Fibroblast of lung (primary cell): ENCODE measurements at regions not wholly inside any gene's neighbourhood (a gene's known extent, or its start where the extent isn't known, plus 50 kb on each side); places are given as distances from the start of the nearest gene placed in this dataset.

Source experiments
- EZH2 ChIP-seq: IDR thresholded peaks from 2 replicates; pipeline ENCODE4 v1.5.1; 2012; ENCODE audit warnings: low read length, control low read depth, mild to moderate bottlenecking; ENCODE audit errors: missing control alignments
- TF ChIP-seq, protein P1 (sequence below), 2 donors: IDR thresholded peaks in 1 of 2; conservative IDR thresholded peaks in 1 of 2; 1 replicate in 1 of 2; 2 replicates in 1 of 2; pipeline ENCODE4 v1.5.1; 2011 to 2012; ENCODE audit warnings: low read length in 2 of 2, control low read depth in 1 of 2, inconsistent platforms in 1 of 2, low read depth in 1 of 2, mild to moderate bottlenecking in 1 of 2

GRCh38 chr5:124885490-124885889, 139.1 kb upstream of the ZNF608 start:
- TF ChIP-seq, protein P1, sequence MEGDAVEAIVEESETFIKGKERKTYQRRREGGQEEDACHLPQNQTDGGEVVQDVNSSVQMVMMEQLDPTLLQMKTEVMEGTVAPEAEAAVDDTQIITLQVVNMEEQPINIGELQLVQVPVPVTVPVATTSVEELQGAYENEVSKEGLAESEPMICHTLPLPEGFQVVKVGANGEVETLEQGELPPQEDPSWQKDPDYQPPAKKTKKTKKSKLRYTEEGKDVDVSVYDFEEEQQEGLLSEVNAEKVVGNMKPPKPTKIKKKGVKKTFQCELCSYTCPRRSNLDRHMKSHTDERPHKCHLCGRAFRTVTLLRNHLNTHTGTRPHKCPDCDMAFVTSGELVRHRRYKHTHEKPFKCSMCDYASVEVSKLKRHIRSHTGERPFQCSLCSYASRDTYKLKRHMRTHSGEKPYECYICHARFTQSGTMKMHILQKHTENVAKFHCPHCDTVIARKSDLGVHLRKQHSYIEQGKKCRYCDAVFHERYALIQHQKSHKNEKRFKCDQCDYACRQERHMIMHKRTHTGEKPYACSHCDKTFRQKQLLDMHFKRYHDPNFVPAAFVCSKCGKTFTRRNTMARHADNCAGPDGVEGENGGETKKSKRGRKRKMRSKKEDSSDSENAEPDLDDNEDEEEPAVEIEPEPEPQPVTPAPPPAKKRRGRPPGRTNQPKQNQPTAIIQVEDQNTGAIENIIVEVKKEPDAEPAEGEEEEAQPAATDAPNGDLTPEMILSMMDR (conservative IDR thresholded peaks at IDR 0.05 in 1 of 2, IDR thresholded peaks at IDR 0.05 in 1 of 2; ENCODE audit: low read depth in 1 of 2, low read length in 2 of 2), result no peak
- TF ChIP-seq EZH2, result no peak
